K562 (cell line): ENCODE measurements at regions not wholly inside any gene's neighbourhood (a gene's known extent, or its start where the extent isn't known, plus 50 kb on each side); places are given as distances from the start of the nearest gene placed in this dataset.

ENCODE experiments used
- DLX4 ChIP-seq: fragments of 250-450 bp; sonication (Bioruptor Pico); IDR thresholded peaks from 2 replicates; pipeline ENCODE4 v1.6.1; 2021; ENCODE audit warnings: mild to moderate bottlenecking
- ERF ChIP-seq: fragments of 450-650 bp; formaldehyde crosslinking; IDR thresholded peaks from 2 replicates; pipeline ENCODE4 v1.4.0; 2020; ENCODE audit warnings: mild to moderate bottlenecking, mixed read lengths

DNA sequence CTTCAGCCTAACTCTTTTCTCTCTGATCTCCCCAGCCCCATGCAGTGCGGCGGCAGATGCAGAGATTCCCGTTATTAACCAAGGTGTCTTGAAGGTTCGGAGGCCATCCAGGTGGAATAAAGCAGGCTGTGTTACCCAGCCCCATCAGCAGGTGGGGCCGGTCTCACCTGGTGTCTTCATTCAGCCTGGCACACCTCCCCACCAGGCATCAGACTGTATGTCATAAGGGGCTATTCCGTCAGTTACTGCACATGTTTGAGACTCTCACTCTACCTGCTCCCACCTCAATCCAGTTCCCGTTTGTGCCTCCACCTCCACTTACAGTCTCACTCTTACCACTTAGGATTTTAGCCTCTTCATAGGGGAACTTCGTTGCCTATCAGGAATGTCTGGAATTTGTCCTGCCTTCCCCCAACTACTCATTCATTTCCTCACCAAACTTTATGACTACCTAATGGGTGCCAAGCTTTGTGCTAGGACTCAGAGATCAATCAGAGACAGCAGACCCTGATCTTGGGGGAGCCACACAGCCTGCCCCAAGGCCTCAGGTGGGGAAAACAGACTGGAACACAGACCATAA, 170.2 kb downstream of the PLPP3 start:
- TF ChIP-seq DLX4 (CRISPR knock-in tag), result no peak
- no peak for TF ChIP-seq ERF (CRISPR knock-in tag)
